ENCODE measurements at regions not wholly inside any gene's neighbourhood (a gene's known extent, or its start where the extent isn't known, plus 50 kb on each side); places are given as distances from the start of the nearest gene placed in this dataset.

GRCh38 chr11:80733361-80733760, 1292.5 kb upstream of the TENM4 start:
- intact Hi-C loops (cut with DNase I), result no loop called here
- Histone ChIP-seq H3K4me3 (no peak overlapping the region), H3K27ac (no peak overlapping the region), H3K36me3 (replicated peaks in 1 of 2) (no peaks in the 10 kb centered on the region), H3K27me3 (no peaks in the 10 kb centered on the region), H3K4me1 (replicated peaks in 1 of 2) (no peaks in the 10 kb centered on the region), H3K9me3 (replicated peaks in 1 of 3) (no peaks in the 10 kb centered on the region)
- DNase-seq, result no peak
- 91 to 98% (median 95%) methylated on average over 3 of the region's 3 CpGs for WGBS, 4 donors
- no peak for TF ChIP-seq POLR2A (IDR thresholded peaks at IDR 0.05)
- TF ChIP-seq CTCF (IDR thresholded peaks at IDR 0.05), result no peak

GRCh38 chr11:80727315-80727714, 1286.5 kb upstream of the TENM4 start:
- no peaks in the 10 kb centered on the region for H3K27me3 ChIP-seq
- no peaks in the 10 kb centered on the region for H3K9me3 ChIP-seq (replicated peaks in 1 of 3)
- 33 to 38% (median 36%) methylated on average over 3 of the region's 3 CpGs for WGBS, 4 donors

GRCh38 chr11:80726236-80726635, 1285.4 kb upstream of the TENM4 start:
- DNase-seq, result no peak
- intact Hi-C loops (cut with DNase I), result no loop called here
- Histone ChIP-seq H3K4me1 (replicated peaks in 1 of 2) (no peaks in the 10 kb centered on the region), H3K9me3 (replicated peaks in 1 of 3) (no peaks in the 10 kb centered on the region), H3K27ac (no peak overlapping the region), H3K27me3 (no peaks in the 10 kb centered on the region), H3K36me3 (replicated peaks in 1 of 2) (no peaks in the 10 kb centered on the region), H3K4me3 (no peak overlapping the region)
- TF ChIP-seq POLR2A (IDR thresholded peaks at IDR 0.05) (no peak), CTCF (IDR thresholded peaks at IDR 0.05) (no peak)

More at GRCh38 chr11:80727315-80727714, 1286.5 kb upstream of the TENM4 start:
- intact Hi-C loops (cut with DNase I), result no loop called here
- H3K4me3 ChIP-seq, result no peak overlapping the region
- no peak overlapping the region for H3K27ac ChIP-seq
- H3K36me3 ChIP-seq (replicated peaks in 1 of 2), result no peaks in the 10 kb centered on the region
- TF ChIP-seq POLR2A (IDR thresholded peaks at IDR 0.05) (no peak), CTCF (IDR thresholded peaks at IDR 0.05) (peak in 3 of 6 experiments; percentile 6 to 24 (median 15))
- peak in 1 of 7 donors; percentile 50 for DNase-seq
- H3K4me1 ChIP-seq (replicated peaks in 1 of 2), result no peaks in the 10 kb centered on the region

- Histone ChIP-seq H3K9me3 (replicated peaks in 1 of 3) (no peaks in the 10 kb centered on the region), H3K27me3 (no peaks in the 10 kb centered on the region), H3K36me3 (replicated peaks in 1 of 2) (no peaks in the 10 kb centered on the region), H3K4me3 (no peak overlapping the region), H3K4me1 (replicated peaks in 1 of 2) (no peaks in the 10 kb centered on the region), H3K27ac (no peak overlapping the region)
- WGBS, 4 donors, result 39 to 59% (median 45%) methylated on average over 2 of the region's 2 CpGs
- TF ChIP-seq POLR2A (IDR thresholded peaks at IDR 0.05), result no peak
- TF ChIP-seq CTCF (IDR thresholded peaks at IDR 0.05), result no peak
- intact Hi-C loops (cut with DNase I), result no loop called here
- DNase-seq, result no peak
Observed at GRCh38 chr11:80724366-80724765, 1283.5 kb upstream of the TENM4 start.

Measured in adrenal gland (tissue), 9 donors.